ENCODE measurements at regions not wholly inside any gene's neighbourhood (a gene's known extent, or its start where the extent isn't known, plus 50 kb on each side); places are given as distances from the start of the nearest gene placed in this dataset.
"Not testable (repeated sequence)": the region's sequence is repeated elsewhere in the genome, so short reads cannot be mapped to it uniquely, and the experiment has no call there.

- Histone ChIP-seq H3K4me3 (ENCODE audit: low read length) (no peak overlapping the region), H3K4me1 (ENCODE audit: control insufficient read depth, insufficient read depth, low read length) (no peaks in the 10 kb centered on the region), H3K9ac (ENCODE audit: low read length) (no peak overlapping the region), H3K27me3 (ENCODE audit: control insufficient read depth, insufficient read depth, low read length) (no peaks in the 10 kb centered on the region), H3K9me3 (ENCODE audit: control insufficient read depth, low read length) (no peaks in the 10 kb centered on the region), H3K36me3 (ENCODE audit: control insufficient read depth, insufficient read depth, low read length) (no peaks in the 10 kb centered on the region)
Observed at GRCh38 chr5:167285591-167285990, 1005.9 kb upstream of the WWC1 start.

GRCh38 chr5:167286891-167287290 lies 1004.6 kb upstream of the WWC1 start:
- H3K4me1 ChIP-seq (ENCODE audit: control insufficient read depth, insufficient read depth, low read length): no peaks in the 10 kb centered on the region
- H3K4me3 ChIP-seq (ENCODE audit: low read length): no peak overlapping the region
- no peaks in the 10 kb centered on the region for H3K36me3 ChIP-seq (ENCODE audit: control insufficient read depth, insufficient read depth, low read length)
- no peaks in the 10 kb centered on the region for H3K9me3 ChIP-seq (ENCODE audit: control insufficient read depth, low read length)
- no peaks in the 10 kb centered on the region for H3K27me3 ChIP-seq (ENCODE audit: control insufficient read depth, insufficient read depth, low read length)
- H3K9ac ChIP-seq (ENCODE audit: low read length): no peak overlapping the region

- no peak overlapping the region for H3K4me3 ChIP-seq (ENCODE audit: low read length)
- H3K9me3 ChIP-seq (ENCODE audit: control insufficient read depth, low read length): no peaks in the 10 kb centered on the region
- no peaks in the 10 kb centered on the region for H3K27me3 ChIP-seq (ENCODE audit: control insufficient read depth, insufficient read depth, low read length)
- peaks cover 4% of the 10 kb centered on the region for H3K4me1 ChIP-seq (ENCODE audit: control insufficient read depth, insufficient read depth, low read length)
- no peaks in the 10 kb centered on the region for H3K36me3 ChIP-seq (ENCODE audit: control insufficient read depth, insufficient read depth, low read length)
- no peak overlapping the region for H3K9ac ChIP-seq (ENCODE audit: low read length)
Observed at GRCh38 chr5:167290478-167290877, 1001.0 kb upstream of the WWC1 start.

DNA sequence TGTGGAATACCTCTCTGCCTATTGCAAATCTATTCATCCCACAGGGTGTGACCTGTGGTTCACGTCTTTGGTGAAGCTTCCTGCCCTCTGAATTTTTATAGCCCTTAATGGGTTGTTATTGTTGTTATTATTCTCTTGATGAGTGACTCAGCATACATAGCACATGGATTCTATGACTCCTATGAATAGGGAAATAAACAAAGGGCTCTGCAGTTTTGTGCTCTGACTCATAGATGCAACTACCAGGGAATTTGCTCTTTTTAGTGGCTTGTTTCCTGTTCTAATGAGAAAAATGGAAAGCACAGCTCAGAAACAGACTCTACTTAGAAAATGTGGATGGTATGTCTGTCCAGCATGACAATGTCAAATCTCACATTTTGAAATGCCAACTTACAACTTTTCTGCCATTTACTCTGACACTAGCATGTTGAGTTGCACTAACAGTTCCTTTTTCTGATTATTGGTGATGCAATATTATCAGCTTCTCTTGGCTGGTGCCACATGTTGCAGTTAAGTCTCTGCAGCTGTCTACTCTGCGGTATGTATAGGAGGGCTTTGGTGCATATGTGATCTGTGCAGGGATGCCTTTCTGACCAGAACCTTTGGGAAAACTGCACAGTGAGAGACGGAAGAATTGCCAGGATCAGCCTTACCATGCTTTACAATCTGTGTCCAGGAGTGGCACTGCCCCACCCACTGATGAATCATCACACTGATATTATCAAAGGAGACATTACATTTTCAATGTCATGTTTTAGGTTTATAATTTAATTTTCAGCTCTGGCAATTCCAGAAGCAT lies 996.4 kb upstream of the WWC1 start:
- H3K4me1 ChIP-seq (ENCODE audit: control insufficient read depth, insufficient read depth, low read length): peaks cover 4% of the 10 kb centered on the region
- no peaks in the 10 kb centered on the region for H3K9me3 ChIP-seq (ENCODE audit: control insufficient read depth, low read length)
- no peaks in the 10 kb centered on the region for H3K27me3 ChIP-seq (ENCODE audit: control insufficient read depth, insufficient read depth, low read length)
- H3K4me3 ChIP-seq (ENCODE audit: low read length): no peak overlapping the region
- H3K36me3 ChIP-seq (ENCODE audit: control insufficient read depth, insufficient read depth, low read length): no peaks in the 10 kb centered on the region
- H3K9ac ChIP-seq (ENCODE audit: low read length): no peak overlapping the region

- Histone ChIP-seq H3K9ac (ENCODE audit: low read length) (no peak overlapping the region), H3K9me3 (ENCODE audit: control insufficient read depth, low read length) (no peaks in the 10 kb centered on the region), H3K4me1 (ENCODE audit: control insufficient read depth, insufficient read depth, low read length) (peaks cover 4% of the 10 kb centered on the region), H3K36me3 (ENCODE audit: control insufficient read depth, insufficient read depth, low read length) (no peaks in the 10 kb centered on the region), H3K27me3 (ENCODE audit: control insufficient read depth, insufficient read depth, low read length) (no peaks in the 10 kb centered on the region), H3K4me3 (ENCODE audit: low read length) (no peak overlapping the region)
Observed at GRCh38 chr5:167295681-167296005, 995.8 kb upstream of the WWC1 start.

DNA sequence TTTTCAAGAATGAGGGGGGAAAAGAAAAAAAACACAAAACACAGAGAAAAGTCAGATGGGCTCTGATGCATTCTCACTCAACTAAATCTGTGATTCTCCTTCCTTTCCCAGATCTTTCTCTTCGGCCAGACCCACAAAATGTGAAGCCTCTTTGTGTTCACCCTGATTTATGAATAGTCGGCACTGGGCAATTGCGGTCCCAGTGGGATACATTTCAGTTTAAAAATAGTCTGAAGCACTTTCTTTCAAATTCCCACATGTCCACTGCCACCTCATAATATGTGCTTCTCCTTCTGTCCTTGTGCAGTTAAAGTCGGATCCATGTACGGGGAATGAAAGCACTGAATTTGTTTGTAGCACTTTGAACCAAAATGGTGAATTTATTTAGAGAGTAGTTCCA lies 995.4 kb upstream of the WWC1 start:
- H3K9me3 ChIP-seq (ENCODE audit: control insufficient read depth, low read length): no peaks in the 10 kb centered on the region
- peaks cover 4% of the 10 kb centered on the region for H3K4me1 ChIP-seq (ENCODE audit: control insufficient read depth, insufficient read depth, low read length)
- no peaks in the 10 kb centered on the region for H3K36me3 ChIP-seq (ENCODE audit: control insufficient read depth, insufficient read depth, low read length)
- no peak overlapping the region for H3K9ac ChIP-seq (ENCODE audit: low read length)
- H3K27me3 ChIP-seq (ENCODE audit: control insufficient read depth, insufficient read depth, low read length): no peaks in the 10 kb centered on the region
- no peak overlapping the region for H3K4me3 ChIP-seq (ENCODE audit: low read length)

GRCh38 chr5:167296661-167297060 lies 994.8 kb upstream of the WWC1 start:
- H3K4me1 ChIP-seq (ENCODE audit: control insufficient read depth, insufficient read depth, low read length): peaks cover 4% of the 10 kb centered on the region
- H3K9me3 ChIP-seq (ENCODE audit: control insufficient read depth, low read length): no peaks in the 10 kb centered on the region
- no peak overlapping the region for H3K9ac ChIP-seq (ENCODE audit: low read length)
- no peaks in the 10 kb centered on the region for H3K36me3 ChIP-seq (ENCODE audit: control insufficient read depth, insufficient read depth, low read length)
- no peaks in the 10 kb centered on the region for H3K27me3 ChIP-seq (ENCODE audit: control insufficient read depth, insufficient read depth, low read length)
- H3K4me3 ChIP-seq (ENCODE audit: low read length): no peak overlapping the region

DNA sequence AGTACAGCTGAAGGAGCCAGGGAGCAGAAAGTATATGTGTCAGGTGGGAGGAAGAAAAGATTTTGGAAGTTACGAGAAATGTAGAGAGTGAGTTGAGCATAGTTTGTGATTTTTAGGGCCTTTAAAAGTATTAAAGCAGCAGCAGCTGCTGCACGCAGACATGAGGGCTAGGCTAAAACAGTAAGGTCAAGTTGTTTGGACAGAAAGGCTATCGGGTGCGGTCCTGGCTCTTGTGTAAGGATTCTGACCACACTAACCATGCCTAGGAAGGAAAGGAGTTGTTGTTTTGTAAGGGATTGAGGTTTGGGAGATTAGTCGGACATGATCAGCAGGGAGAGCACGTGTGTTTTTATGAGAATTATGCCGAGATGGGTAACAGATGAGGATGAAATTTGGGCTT lies 991.6 kb upstream of the WWC1 start:
- H3K9me3 ChIP-seq (ENCODE audit: control insufficient read depth, low read length); H3K4me1 ChIP-seq (ENCODE audit: control insufficient read depth, insufficient read depth, low read length); H3K36me3 ChIP-seq (ENCODE audit: control insufficient read depth, insufficient read depth, low read length); H3K27me3 ChIP-seq (ENCODE audit: control insufficient read depth, insufficient read depth, low read length); H3K4me3 ChIP-seq (ENCODE audit: low read length); H3K9ac ChIP-seq (ENCODE audit: low read length): not testable (repeated sequence)

- no peaks in the 10 kb centered on the region for H3K9me3 ChIP-seq (ENCODE audit: control insufficient read depth, low read length)
- H3K27me3 ChIP-seq (ENCODE audit: control insufficient read depth, insufficient read depth, low read length): no peaks in the 10 kb centered on the region
- no peaks in the 10 kb centered on the region for H3K4me1 ChIP-seq (ENCODE audit: control insufficient read depth, insufficient read depth, low read length)
- H3K36me3 ChIP-seq (ENCODE audit: control insufficient read depth, insufficient read depth, low read length): no peaks in the 10 kb centered on the region
- no peak overlapping the region for H3K4me3 ChIP-seq (ENCODE audit: low read length)
- no peak overlapping the region for H3K9ac ChIP-seq (ENCODE audit: low read length)
Observed at GRCh38 chr5:167303582-167303981, 987.9 kb upstream of the WWC1 start.

DNA sequence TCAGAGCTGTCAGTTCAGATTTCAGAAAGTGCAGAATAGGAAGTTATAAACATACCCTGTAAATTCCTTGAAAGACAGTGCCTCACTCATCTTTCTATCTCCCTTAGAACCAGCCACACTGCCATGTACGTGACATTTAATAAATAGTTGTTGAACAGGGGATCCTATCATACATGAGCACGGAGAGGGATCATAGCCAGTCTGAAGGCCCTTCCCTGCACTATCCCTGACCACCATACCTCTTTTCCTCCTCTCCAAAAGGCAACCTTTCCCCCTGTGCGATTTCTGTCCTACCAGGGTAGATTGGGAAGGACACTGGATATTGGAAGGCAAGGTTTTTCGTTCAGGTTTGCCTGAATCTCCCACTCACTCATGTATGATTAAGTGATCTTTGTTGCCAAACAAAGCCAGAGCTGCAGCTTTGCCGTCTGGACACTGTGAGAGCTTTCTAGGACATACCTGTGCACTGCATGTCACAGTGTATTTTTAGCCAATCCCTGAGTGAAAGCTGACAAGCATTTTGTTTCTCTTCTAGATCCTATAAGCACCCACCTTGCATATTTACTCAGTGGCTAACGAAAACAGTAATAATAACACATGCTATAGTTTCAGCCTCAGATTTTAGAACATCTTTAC lies 986.5 kb upstream of the WWC1 start:
- Histone ChIP-seq H3K4me3 (ENCODE audit: low read length) (no peak overlapping the region), H3K27me3 (ENCODE audit: control insufficient read depth, insufficient read depth, low read length) (no peaks in the 10 kb centered on the region), H3K36me3 (ENCODE audit: control insufficient read depth, insufficient read depth, low read length) (no peaks in the 10 kb centered on the region), H3K9me3 (ENCODE audit: control insufficient read depth, low read length) (no peaks in the 10 kb centered on the region), H3K4me1 (ENCODE audit: control insufficient read depth, insufficient read depth, low read length) (no peaks in the 10 kb centered on the region), H3K9ac (ENCODE audit: low read length) (no peak overlapping the region)

- Histone ChIP-seq H3K27me3 (ENCODE audit: control insufficient read depth, insufficient read depth, low read length) (no peaks in the 10 kb centered on the region), H3K4me3 (ENCODE audit: low read length) (no peak overlapping the region), H3K9me3 (ENCODE audit: control insufficient read depth, low read length) (no peaks in the 10 kb centered on the region), H3K36me3 (ENCODE audit: control insufficient read depth, insufficient read depth, low read length) (no peaks in the 10 kb centered on the region), H3K4me1 (ENCODE audit: control insufficient read depth, insufficient read depth, low read length) (no peaks in the 10 kb centered on the region), H3K9ac (ENCODE audit: low read length) (no peak overlapping the region)
Observed at GRCh38 chr5:167305591-167306213, 985.7 kb upstream of the WWC1 start.

- no peaks in the 10 kb centered on the region for H3K27me3 ChIP-seq (ENCODE audit: control insufficient read depth, insufficient read depth, low read length)
- no peak overlapping the region for H3K4me3 ChIP-seq (ENCODE audit: low read length)
- no peaks in the 10 kb centered on the region for H3K4me1 ChIP-seq (ENCODE audit: control insufficient read depth, insufficient read depth, low read length)
- no peak overlapping the region for H3K9ac ChIP-seq (ENCODE audit: low read length)
- H3K9me3 ChIP-seq (ENCODE audit: control insufficient read depth, low read length): no peaks in the 10 kb centered on the region
- H3K36me3 ChIP-seq (ENCODE audit: control insufficient read depth, insufficient read depth, low read length): no peaks in the 10 kb centered on the region
Observed at GRCh38 chr5:167307042-167307441, 984.4 kb upstream of the WWC1 start.

Measured in mucosa of stomach (tissue), 1 donor.